ENCODE measurements at regions not wholly inside any gene's neighbourhood (a gene's known extent, or its start where the extent isn't known, plus 50 kb on each side); places are given as distances from the start of the nearest gene placed in this dataset.

- in situ Hi-C loops (cut with HindIII; ENCODE audit: low sequenced_read_pairs): no loop called here
- no peak for DNase-seq (ENCODE audit: low read depth, low spot score)
- H3K4me3 ChIP-seq (ENCODE audit: low read depth, low read length): no peak overlapping the region
- TF ChIP-seq CTCF (IDR thresholded peaks at IDR 0.05; ENCODE audit: low read depth, low read length): no peak
Measured at GRCh38 chr13:73532987-73533510, 474.2 kb downstream of the KLF5 start.

GRCh38 chr13:73532582-73532981 is 473.8 kb downstream of the KLF5 start:
- in situ Hi-C loops (cut with HindIII; ENCODE audit: low sequenced_read_pairs): no loop called here
- no peak overlapping the region for H3K4me3 ChIP-seq (ENCODE audit: low read depth, low read length)
- no peak for DNase-seq (ENCODE audit: low read depth, low spot score)
- TF ChIP-seq CTCF (IDR thresholded peaks at IDR 0.05; ENCODE audit: low read depth, low read length): no peak

- no peak for TF ChIP-seq CTCF (IDR thresholded peaks at IDR 0.05; ENCODE audit: low read depth, low read length)
Measured at GRCh38 chr13:73531014-73531413, 472.2 kb downstream of the KLF5 start.

GRCh38 chr13:73522937-73523336 is 464.1 kb downstream of the KLF5 start:
- in situ Hi-C loops (cut with HindIII; ENCODE audit: low sequenced_read_pairs): no loop called here
- TF ChIP-seq CTCF (IDR thresholded peaks at IDR 0.05; ENCODE audit: low read depth, low read length): no peak
- no peak overlapping the region for H3K4me3 ChIP-seq (ENCODE audit: low read depth, low read length)
- DNase-seq (ENCODE audit: low read depth, low spot score): no peak

More at GRCh38 chr13:73531014-73531413, 472.2 kb downstream of the KLF5 start:
- in situ Hi-C loops (cut with HindIII; ENCODE audit: low sequenced_read_pairs): no loop called here
- no peak for DNase-seq (ENCODE audit: low read depth, low spot score)
- no peak overlapping the region for H3K4me3 ChIP-seq (ENCODE audit: low read depth, low read length)

- in situ Hi-C loops (cut with HindIII; ENCODE audit: low sequenced_read_pairs): no loop called here
- no peak for DNase-seq (ENCODE audit: low read depth, low spot score)
- TF ChIP-seq CTCF (IDR thresholded peaks at IDR 0.05; ENCODE audit: low read depth, low read length): no peak
Measured at GRCh38 chr13:73521985-73522524, 463.2 kb downstream of the KLF5 start.

GRCh38 chr13:73521290-73521624 is 462.5 kb downstream of the KLF5 start:
- in situ Hi-C loops (cut with HindIII; ENCODE audit: low sequenced_read_pairs): no loop called here
- no peak overlapping the region for H3K4me3 ChIP-seq (ENCODE audit: low read depth, low read length)
- TF ChIP-seq CTCF (IDR thresholded peaks at IDR 0.05; ENCODE audit: low read depth, low read length): no peak
- no peak for DNase-seq (ENCODE audit: low read depth, low spot score)

More at GRCh38 chr13:73521985-73522524, 463.2 kb downstream of the KLF5 start:
- no peak overlapping the region for H3K4me3 ChIP-seq (ENCODE audit: low read depth, low read length)
